ENCODE measurements at regions not wholly inside any gene's neighbourhood (a gene's known extent, or its start where the extent isn't known, plus 50 kb on each side); places are given as distances from the start of the nearest gene placed in this dataset.

DNA sequence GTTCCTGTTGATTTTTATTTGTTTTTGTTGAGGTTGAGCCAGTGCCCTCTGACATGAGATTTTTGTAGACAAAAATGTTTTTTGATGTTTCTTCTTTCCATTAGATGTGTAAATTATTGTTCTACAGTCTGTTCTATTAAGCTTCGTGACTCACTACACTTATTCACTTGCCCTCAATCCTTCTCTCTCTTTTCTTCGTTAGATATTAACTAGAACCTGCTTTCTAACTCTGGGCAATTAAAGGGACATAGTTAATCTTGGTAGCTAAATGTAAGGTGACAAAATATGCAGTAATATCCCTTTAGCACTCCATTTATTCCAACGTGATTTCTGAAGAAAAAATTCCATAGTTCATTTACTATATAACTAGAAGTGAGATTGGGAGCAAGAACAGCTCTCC lies 333.9 kb downstream of the PDHA2 start:
- ChIA-PET CTCF (interaction anchor here (0.9 kb wide), 1 partner anchor 10 kb away, joined by 3 read pairs; no protein-coding TSS in a partner anchor), POLR2A (ENCODE audit: unreplicated experiment) (no interaction called here)
- Histone ChIP-seq H2AK5ac (ENCODE audit: low read depth, low read length) (no peak overlapping the region), H3K23ac (ENCODE audit: low read depth, low read length) (no peak overlapping the region), H2AFZ (replicated peaks; ENCODE audit: low read length, poor library complexity) (no peak overlapping the region), H2BK120ac (ENCODE audit: low read depth, low read length) (no peak overlapping the region), H3K14ac (replicated peaks; ENCODE audit: low read depth, low read length) (no peak overlapping the region), H2BK15ac (ENCODE audit: low read depth, low read length) (no peak overlapping the region), H3K36me3 (ENCODE audit: control insufficient read depth, insufficient read depth, low read length) (no peaks in the 10 kb centered on the region), H4K20me1 (ENCODE audit: insufficient read depth, low read length) (no peaks in the 10 kb centered on the region), H2AK9ac (replicated peaks; ENCODE audit: low read depth, low read length, poor library complexity) (no peak overlapping the region), H2BK5ac (ENCODE audit: low read depth, low read length, poor library complexity, severe bottlenecking) (no peak overlapping the region), H3K4ac (ENCODE audit: low read depth, low read length) (no peak overlapping the region), H3K18ac (ENCODE audit: low read depth, low read length) (no peak overlapping the region), H3K9ac (ENCODE audit: low read depth, low read length) (no peak overlapping the region), H3K79me1 (ENCODE audit: low read depth in 1 of 2, low read length in 2 of 2) (no peaks in the 10 kb centered on the region), H2BK20ac (ENCODE audit: low read depth, low read length) (no peak overlapping the region), H3K4me2 (ENCODE audit: low read depth, low read length) (no peak overlapping the region), H3K9me3 (ENCODE audit: control insufficient read depth, insufficient read depth, low read length) (peaks cover 4% of the 10 kb centered on the region; the same call in 1 of the 2 replicates), H4K91ac (ENCODE audit: insufficient read depth, low read depth, low read length) (no peak overlapping the region), H4K8ac (ENCODE audit: low read depth in 2 of 2, low read length in 2 of 2) (no peak overlapping the region), H4K5ac (ENCODE audit: low read depth, low read length) (no peak overlapping the region), H3K56ac (ENCODE audit: extremely low read depth, insufficient read depth, low read length) (no peak overlapping the region), H3K4me1 (ENCODE audit: control insufficient read depth, insufficient read depth, low read length) (no peaks in the 10 kb centered on the region), H3K27me3 (ENCODE audit: control insufficient read depth, insufficient read depth, low read length) (no peaks in the 10 kb centered on the region), H3K27ac (ENCODE audit: insufficient read depth, low read length) (no peak overlapping the region), H3K9me1 (ENCODE audit: insufficient read depth, low read length) (no peaks in the 10 kb centered on the region), H3K4me3 (ENCODE audit: insufficient read depth, low read depth, low read length) (no peak overlapping the region)
- in situ Hi-C loops (cut with MboI; ENCODE audit: low sequenced_read_pairs), result no loop called here
- WGBS, 2 experiments (ENCODE audit: extremely low coverage in 2 of 2, insufficient read length in 1 of 2), result no CpG with 5 or more reads among the region's 3 CpGs
- DNase-seq, result no peak
- TF ChIP-seq SMC3 (IDR thresholded peaks at IDR 0.05; ENCODE audit: low read depth, low read length) (no peak), RFX5 (IDR thresholded peaks at IDR 0.05; ENCODE audit: low read depth, low read length) (no peak), CHD1 (IDR thresholded peaks at IDR 0.05; ENCODE audit: low read depth, low read length) (no peak), MAFK (IDR thresholded peaks at IDR 0.05; ENCODE audit: low read depth, low read length) (no peak), RCOR1 (IDR thresholded peaks at IDR 0.05; ENCODE audit: insufficient replicate concordance, low read length) (no peak), FOS (IDR thresholded peaks at IDR 0.05; ENCODE audit: low read depth, low read length) (no peak)
- BruUV-seq (replicated peaks), result no TSS peak
- intact Hi-C loops (cut with micrococcal nuclease), result no loop called here
- dilution Hi-C loops (cut with HindIII; ENCODE audit: low sequenced_read_pairs, unreplicated experiment), result no loop called here
- no peak for ATAC-seq (ENCODE audit: low read depth)
